HG02938 (cell line): ENCODE measurements at regions not wholly inside any gene's neighbourhood (a gene's known extent, or its start where the extent isn't known, plus 50 kb on each side); places are given as distances from the start of the nearest gene placed in this dataset.
"Not testable (repeated sequence)": the region's sequence is repeated elsewhere in the genome, so short reads cannot be mapped to it uniquely, and the experiment has no call there.

Source experiments
- ATAC-seq: cut with Tn5 transposase; IDR thresholded peaks from one replicate; pipeline ENCODE4 v1.9.1; 2021; ENCODE audit warnings: mild to moderate bottlenecking, moderate library complexity; ENCODE audit not compliant: unreplicated experiment

GRCh38 chr5:36521838-36522745, 84.3 kb upstream of the SLC1A3 start:
- ATAC-seq = no peak

GRCh38 chr5:36522746-36523065, 83.7 kb upstream of the SLC1A3 start:
- ATAC-seq = no peak

GRCh38 chr5:36523450-36523849, 83.0 kb upstream of the SLC1A3 start:
- no peak for ATAC-seq

DNA sequence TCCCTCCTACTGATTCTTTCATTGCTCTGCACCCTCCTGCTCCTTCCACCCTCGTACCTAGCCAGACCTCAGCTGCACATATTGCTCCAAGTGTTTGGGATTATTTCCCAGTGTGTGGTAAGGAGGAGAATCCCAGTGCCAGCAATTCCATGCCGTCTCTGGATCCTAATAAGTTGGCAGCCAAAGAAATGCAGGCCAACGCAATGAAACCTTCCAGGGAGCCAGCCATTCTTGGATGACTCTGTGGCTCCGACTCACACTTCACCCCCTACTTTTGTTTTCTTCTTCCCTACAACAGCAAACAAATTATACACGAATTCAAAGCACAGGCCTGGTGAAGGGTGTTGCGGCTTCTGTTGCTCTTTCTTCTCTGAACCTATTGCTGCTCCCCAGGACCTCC, 82.5 kb upstream of the SLC1A3 start:
- ATAC-seq = no peak

GRCh38 chr5:36526537-36526936, 79.9 kb upstream of the SLC1A3 start:
- ATAC-seq = no peak

DNA sequence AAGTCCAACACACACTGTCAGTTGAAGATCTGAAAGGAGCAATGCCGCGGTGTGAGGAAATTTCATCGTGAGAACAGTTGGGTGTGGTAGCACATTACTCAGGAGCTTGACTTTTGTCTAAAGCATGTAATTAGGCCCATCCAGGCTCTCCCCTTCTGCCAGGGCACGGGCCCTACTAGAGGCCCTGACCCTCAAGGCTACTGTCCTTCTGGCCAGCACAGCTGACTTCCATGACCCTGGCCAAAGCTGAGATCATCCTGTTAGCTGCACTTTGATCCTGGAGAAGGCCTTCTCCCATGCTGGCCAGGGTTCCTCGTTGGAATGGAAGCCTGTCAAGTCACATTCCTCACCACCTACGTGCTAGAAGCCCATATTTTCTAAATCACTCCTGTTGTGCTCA, 77.8 kb upstream of the SLC1A3 start:
- ATAC-seq = no peak

DNA sequence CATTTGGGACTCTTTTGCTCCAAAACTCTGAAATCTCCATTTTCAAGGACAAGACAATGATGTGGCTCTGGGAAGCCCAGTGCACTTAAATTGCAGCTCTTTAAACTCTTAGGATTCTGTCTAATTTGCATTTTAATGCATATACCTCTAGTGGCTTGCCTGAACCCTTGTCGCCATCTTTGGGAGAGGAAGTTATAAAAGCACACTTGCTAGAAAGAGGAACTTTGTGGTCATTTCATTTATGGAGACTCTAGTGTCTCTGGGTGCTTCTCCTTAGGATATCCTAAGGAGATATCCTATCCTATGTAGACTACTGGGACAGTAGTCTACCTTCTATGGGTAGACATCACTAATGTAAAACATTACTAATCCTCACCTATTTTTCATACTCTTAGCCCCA, 77.3 kb upstream of the SLC1A3 start:
- ATAC-seq = no peak

- no peak for ATAC-seq
Observed at GRCh38 chr5:36530215-36530614, 76.2 kb upstream of the SLC1A3 start.

DNA sequence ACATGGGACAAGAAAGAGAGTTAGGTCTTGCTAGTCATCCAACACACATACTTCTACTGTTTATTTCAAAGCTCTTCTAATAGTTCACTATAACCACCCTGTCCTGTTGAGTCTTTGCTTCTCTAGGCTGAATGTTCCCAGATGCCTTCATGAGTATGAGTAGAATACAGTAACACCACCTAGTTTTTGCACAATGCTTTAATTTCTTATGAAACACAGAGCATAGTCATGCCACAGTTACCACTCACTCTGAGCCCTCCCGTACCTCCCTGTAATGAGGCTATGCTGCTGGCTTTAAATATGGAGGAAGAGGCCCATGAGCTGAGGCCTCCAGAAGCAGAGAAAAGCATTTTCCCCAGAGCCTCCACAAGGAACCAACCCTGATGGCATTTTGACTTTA, 75.0 kb upstream of the SLC1A3 start:
- no peak for ATAC-seq

DNA sequence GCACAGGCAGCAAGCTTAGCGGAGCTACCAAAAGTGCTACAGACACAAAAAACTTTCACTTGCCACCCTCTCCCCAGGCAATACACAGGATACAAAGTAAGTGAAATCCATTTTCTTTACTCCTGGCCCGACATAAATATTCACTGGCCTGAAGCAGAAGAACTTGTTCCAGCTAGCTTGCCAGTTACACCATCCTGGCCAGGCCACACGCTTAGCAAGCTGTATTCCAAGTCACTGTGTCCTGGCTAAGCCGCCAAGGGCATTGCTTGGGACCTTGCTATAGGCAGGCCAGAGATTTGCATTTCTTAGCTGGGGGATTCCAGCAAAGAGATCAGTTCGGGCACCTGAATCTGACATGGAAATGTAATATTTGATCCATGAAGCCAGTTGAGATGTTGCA, 71.0 kb upstream of the SLC1A3 start:
- no peak for ATAC-seq

GRCh38 chr5:36535859-36536615, 70.4 kb upstream of the SLC1A3 start:
- no peak for ATAC-seq

DNA sequence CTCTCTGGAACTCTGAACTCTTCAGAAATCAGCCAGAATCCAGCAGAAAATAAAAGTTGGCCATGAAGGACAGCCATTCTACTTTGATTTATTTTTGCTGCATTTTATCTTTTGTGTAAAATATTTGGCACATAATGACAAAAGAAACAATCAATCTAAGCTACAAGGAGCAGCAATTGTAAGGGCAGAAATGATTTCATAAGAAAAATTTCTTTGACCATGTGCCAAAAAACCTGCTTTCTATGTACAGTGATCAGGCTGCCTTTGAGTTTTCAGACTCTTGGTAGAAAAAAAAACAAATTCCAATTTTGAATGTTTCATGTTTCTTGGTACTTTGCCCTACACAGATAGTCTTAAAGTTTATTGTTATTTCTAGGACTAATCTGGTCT, 69.8 kb upstream of the SLC1A3 start:
- ATAC-seq = no peak

DNA sequence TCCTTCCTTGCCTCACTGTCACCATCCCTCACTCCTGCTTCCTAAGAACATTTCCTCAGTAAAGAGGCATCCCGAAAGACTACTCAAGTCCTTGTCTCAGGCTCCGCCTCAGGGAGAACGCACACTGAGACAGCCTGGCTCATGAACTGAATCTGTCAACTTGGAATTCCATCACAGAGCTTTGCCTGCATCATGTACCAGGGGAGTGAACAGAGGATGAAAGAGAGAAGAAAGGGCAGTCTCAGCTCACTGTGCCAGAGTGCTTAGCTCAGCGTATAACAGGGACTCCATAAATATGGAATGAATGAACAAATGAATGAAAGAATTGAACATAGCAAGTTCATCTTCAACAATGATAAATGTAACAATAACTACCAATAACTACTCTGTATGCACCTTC, 68.7 kb upstream of the SLC1A3 start:
- ATAC-seq = no peak

- ATAC-seq = no peak
Observed at GRCh38 chr5:36552651-36553393, 53.6 kb upstream of the SLC1A3 start.

- ATAC-seq = not testable (repeated sequence)
Observed at GRCh38 chr5:36555035-36555434, 51.4 kb upstream of the SLC1A3 start.
